ENCODE measurements at regions not wholly inside any gene's neighbourhood (a gene's known extent, or its start where the extent isn't known, plus 50 kb on each side); places are given as distances from the start of the nearest gene placed in this dataset.

DNA sequence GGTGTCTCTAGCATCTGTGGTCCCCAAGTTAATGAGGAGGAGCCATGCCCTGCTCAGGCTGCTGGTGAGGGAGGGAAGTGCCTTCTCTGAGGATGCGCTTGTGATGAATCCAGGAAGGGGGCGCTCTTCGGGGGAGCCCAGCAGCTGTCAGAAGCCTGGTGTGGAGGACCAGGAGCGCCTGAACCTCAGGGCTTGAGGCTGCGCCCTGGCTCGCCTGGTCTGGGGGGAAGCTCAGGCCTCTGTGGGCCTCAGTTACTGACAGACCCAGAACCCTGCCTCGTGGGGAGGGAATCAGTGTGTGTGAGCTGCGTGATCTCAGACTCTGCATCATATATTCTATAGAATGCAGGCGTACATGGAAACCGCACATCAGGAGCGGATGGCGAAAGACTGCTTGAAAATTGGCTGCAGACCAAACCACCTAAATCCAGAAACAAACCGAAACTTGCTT, 126.1 kb downstream of the SEC14L1 start:
- no peak overlapping the region for H2AFZ ChIP-seq (ENCODE audit: low read length)
- no peaks in the 10 kb centered on the region for H3K36me3 ChIP-seq (ENCODE audit: control insufficient read depth, insufficient read depth, low read length)
- H3K79me2 ChIP-seq (ENCODE audit: control insufficient read depth, insufficient read depth, low read length): no peaks in the 10 kb centered on the region
- TF ChIP-seq, protein P1, sequence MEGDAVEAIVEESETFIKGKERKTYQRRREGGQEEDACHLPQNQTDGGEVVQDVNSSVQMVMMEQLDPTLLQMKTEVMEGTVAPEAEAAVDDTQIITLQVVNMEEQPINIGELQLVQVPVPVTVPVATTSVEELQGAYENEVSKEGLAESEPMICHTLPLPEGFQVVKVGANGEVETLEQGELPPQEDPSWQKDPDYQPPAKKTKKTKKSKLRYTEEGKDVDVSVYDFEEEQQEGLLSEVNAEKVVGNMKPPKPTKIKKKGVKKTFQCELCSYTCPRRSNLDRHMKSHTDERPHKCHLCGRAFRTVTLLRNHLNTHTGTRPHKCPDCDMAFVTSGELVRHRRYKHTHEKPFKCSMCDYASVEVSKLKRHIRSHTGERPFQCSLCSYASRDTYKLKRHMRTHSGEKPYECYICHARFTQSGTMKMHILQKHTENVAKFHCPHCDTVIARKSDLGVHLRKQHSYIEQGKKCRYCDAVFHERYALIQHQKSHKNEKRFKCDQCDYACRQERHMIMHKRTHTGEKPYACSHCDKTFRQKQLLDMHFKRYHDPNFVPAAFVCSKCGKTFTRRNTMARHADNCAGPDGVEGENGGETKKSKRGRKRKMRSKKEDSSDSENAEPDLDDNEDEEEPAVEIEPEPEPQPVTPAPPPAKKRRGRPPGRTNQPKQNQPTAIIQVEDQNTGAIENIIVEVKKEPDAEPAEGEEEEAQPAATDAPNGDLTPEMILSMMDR (conservative IDR thresholded peaks at IDR 0.05 in 1 of 2, IDR thresholded peaks at IDR 0.05 in 1 of 2; ENCODE audit: low read depth in 1 of 2, low read length in 2 of 2): peak in 1 of 2 donors; percentile 32
- no peak for TF ChIP-seq EZH2 (IDR thresholded peaks at IDR 0.05; ENCODE audit: low read length, missing control alignments)
- H3K9me3 ChIP-seq (ENCODE audit: control insufficient read depth, insufficient read depth, low read depth, low read length): no peaks in the 10 kb centered on the region
- no peak overlapping the region for H3K27ac ChIP-seq (ENCODE audit: insufficient read depth, low read length)
- no peaks in the 10 kb centered on the region for H3K4me1 ChIP-seq (ENCODE audit: control insufficient read depth, extremely low read depth, insufficient read depth, low read length)
- H3K9ac ChIP-seq (ENCODE audit: insufficient read depth, low read length): no peak overlapping the region
- DNase-seq (ENCODE audit: low read depth in 2 of 2): peak in 1 of 2 donors; percentile 48
- no peak overlapping the region for H3K4me3 ChIP-seq (replicated peaks in 1 of 4; ENCODE audit: control extremely low read depth in 1 of 4, insufficient read depth in 1 of 4, low read depth in 3 of 4, low read length in 4 of 4)
- no peaks in the 10 kb centered on the region for H3K27me3 ChIP-seq (ENCODE audit: control insufficient read depth, insufficient read depth, low read length)
- H4K20me1 ChIP-seq (ENCODE audit: control insufficient read depth, extremely low read depth, insufficient read depth, low read length): no peaks in the 10 kb centered on the region
- H3K4me2 ChIP-seq (ENCODE audit: extremely low read depth, insufficient read depth, low read length): no peak overlapping the region

GRCh38 chr17:77269696-77270681, 129.2 kb downstream of the SEC14L1 start:
- Histone ChIP-seq H3K36me3 (ENCODE audit: control insufficient read depth, insufficient read depth, low read length) (no peaks in the 10 kb centered on the region), H3K9me3 (ENCODE audit: control insufficient read depth, insufficient read depth, low read depth, low read length) (no peaks in the 10 kb centered on the region), H3K27me3 (ENCODE audit: control insufficient read depth, insufficient read depth, low read length) (no peaks in the 10 kb centered on the region), H4K20me1 (ENCODE audit: control insufficient read depth, extremely low read depth, insufficient read depth, low read length) (no peaks in the 10 kb centered on the region), H3K4me2 (ENCODE audit: extremely low read depth, insufficient read depth, low read length) (no peak overlapping the region), H3K79me2 (ENCODE audit: control insufficient read depth, insufficient read depth, low read length) (no peaks in the 10 kb centered on the region), H3K9ac (ENCODE audit: insufficient read depth, low read length) (no peak overlapping the region), H2AFZ (ENCODE audit: low read length) (no peak overlapping the region), H3K27ac (ENCODE audit: insufficient read depth, low read length) (no peak overlapping the region), H3K4me1 (ENCODE audit: control insufficient read depth, extremely low read depth, insufficient read depth, low read length) (no peaks in the 10 kb centered on the region), H3K4me3 (replicated peaks in 1 of 4; ENCODE audit: control extremely low read depth in 1 of 4, insufficient read depth in 1 of 4, low read depth in 3 of 4, low read length in 4 of 4) (no peak overlapping the region)
- no peak for DNase-seq (ENCODE audit: low read depth in 2 of 2)
- TF ChIP-seq EZH2 (IDR thresholded peaks at IDR 0.05; ENCODE audit: low read length, missing control alignments): no peak
- TF ChIP-seq, protein P1 (conservative IDR thresholded peaks at IDR 0.05 in 1 of 2, IDR thresholded peaks at IDR 0.05 in 1 of 2; ENCODE audit: low read depth in 1 of 2, low read length in 2 of 2): no peak

DNA sequence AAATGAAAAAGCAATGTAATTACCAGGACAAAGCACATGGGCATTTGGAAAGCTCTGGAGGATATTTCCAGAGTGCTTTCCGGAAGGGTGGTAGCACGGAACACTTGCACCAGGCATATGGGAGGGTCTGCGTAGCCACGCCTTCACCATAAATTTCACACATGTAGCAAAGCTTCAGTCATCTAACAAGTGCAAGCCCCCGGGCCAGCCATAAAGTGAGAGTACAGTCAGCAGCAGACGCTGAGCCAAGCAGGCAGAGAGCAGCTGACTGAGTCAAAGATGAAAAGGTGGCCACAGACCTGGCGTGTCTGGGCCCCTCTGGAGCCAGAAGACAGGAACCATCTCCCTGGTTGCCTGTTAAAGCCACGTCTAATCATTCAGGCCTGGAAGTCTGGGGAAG, 130.6 kb downstream of the SEC14L1 start:
- Histone ChIP-seq H2AFZ (ENCODE audit: low read length) (no peak overlapping the region), H3K36me3 (ENCODE audit: control insufficient read depth, insufficient read depth, low read length) (no peaks in the 10 kb centered on the region), H3K27ac (ENCODE audit: insufficient read depth, low read length) (no peak overlapping the region), H3K79me2 (ENCODE audit: control insufficient read depth, insufficient read depth, low read length) (no peaks in the 10 kb centered on the region), H3K4me3 (replicated peaks in 1 of 4; ENCODE audit: control extremely low read depth in 1 of 4, insufficient read depth in 1 of 4, low read depth in 3 of 4, low read length in 4 of 4) (no peak overlapping the region), H3K27me3 (ENCODE audit: control insufficient read depth, insufficient read depth, low read length) (peaks cover 3% of the 10 kb centered on the region), H3K9ac (ENCODE audit: insufficient read depth, low read length) (no peak overlapping the region), H3K4me1 (ENCODE audit: control insufficient read depth, extremely low read depth, insufficient read depth, low read length) (no peaks in the 10 kb centered on the region), H3K9me3 (ENCODE audit: control insufficient read depth, insufficient read depth, low read depth, low read length) (no peaks in the 10 kb centered on the region), H3K4me2 (ENCODE audit: extremely low read depth, insufficient read depth, low read length) (no peak overlapping the region), H4K20me1 (ENCODE audit: control insufficient read depth, extremely low read depth, insufficient read depth, low read length) (no peaks in the 10 kb centered on the region)
- TF ChIP-seq, protein P1 (conservative IDR thresholded peaks at IDR 0.05 in 1 of 2, IDR thresholded peaks at IDR 0.05 in 1 of 2; ENCODE audit: low read depth in 1 of 2, low read length in 2 of 2): no peak
- no peak for TF ChIP-seq EZH2 (IDR thresholded peaks at IDR 0.05; ENCODE audit: low read length, missing control alignments)
- DNase-seq (ENCODE audit: low read depth in 2 of 2): no peak
